ENCODE measurements at regions not wholly inside any gene's neighbourhood (a gene's known extent, or its start where the extent isn't known, plus 50 kb on each side); places are given as distances from the start of the nearest gene placed in this dataset.

DNA sequence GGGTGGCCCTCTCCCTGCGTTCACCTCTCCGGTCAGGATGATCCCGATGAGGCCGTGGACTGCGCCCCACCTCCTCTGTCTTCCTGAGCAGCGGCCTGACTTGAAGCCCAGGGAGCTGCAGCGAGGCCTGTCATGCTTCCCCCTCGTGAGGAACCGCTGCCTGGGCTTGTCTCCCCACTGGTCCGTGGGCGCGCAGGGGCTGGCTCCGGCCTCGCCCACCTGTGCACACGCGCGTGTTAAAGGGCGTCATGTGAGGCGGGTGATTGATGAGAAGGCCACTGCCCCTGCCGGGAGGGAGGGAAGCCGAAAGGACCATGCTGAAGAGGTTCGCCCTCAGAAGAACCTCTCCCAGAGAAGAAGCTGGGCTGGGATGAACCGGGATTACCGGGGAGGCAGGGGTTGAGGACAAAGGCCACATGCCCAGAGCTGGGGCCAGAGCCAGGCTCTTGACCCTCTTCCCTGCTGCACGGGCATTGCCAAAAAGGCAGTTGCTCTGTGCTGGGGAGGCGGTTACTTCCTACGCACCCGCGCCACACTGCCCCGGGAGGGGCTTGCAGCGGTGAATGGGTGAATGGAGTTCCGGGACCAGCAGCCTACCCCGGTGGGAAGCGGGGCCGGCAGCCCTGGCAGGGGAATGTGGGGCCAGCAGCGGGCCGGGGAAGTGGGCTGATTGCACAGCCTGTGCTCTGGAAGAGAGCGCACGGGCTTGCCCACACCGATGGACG lies 85.9 kb upstream of the GSE1 start (continued):
- TF ChIP-seq, protein P1, sequence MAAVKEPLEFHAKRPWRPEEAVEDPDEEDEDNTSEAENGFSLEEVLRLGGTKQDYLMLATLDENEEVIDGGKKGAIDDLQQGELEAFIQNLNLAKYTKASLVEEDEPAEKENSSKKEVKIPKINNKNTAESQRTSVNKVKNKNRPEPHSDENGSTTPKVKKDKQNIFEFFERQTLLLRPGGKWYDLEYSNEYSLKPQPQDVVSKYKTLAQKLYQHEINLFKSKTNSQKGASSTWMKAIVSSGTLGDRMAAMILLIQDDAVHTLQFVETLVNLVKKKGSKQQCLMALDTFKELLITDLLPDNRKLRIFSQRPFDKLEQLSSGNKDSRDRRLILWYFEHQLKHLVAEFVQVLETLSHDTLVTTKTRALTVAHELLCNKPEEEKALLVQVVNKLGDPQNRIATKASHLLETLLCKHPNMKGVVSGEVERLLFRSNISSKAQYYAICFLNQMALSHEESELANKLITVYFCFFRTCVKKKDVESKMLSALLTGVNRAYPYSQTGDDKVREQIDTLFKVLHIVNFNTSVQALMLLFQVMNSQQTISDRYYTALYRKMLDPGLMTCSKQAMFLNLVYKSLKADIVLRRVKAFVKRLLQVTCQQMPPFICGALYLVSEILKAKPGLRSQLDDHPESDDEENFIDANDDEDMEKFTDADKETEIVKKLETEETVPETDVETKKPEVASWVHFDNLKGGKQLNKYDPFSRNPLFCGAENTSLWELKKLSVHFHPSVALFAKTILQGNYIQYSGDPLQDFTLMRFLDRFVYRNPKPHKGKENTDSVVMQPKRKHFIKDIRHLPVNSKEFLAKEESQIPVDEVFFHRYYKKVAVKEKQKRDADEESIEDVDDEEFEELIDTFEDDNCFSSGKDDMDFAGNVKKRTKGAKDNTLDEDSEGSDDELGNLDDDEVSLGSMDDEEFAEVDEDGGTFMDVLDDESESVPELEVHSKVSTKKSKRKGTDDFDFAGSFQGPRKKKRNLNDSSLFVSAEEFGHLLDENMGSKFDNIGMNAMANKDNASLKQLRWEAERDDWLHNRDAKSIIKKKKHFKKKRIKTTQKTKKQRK (IDR thresholded peaks at IDR 0.05; ENCODE audit: low read length), result no peak
- TF ChIP-seq ZNF589 (CRISPR knock-in tag; conservative IDR thresholded peaks at IDR 0.05), result no peak
- TF ChIP-seq, protein P2, sequence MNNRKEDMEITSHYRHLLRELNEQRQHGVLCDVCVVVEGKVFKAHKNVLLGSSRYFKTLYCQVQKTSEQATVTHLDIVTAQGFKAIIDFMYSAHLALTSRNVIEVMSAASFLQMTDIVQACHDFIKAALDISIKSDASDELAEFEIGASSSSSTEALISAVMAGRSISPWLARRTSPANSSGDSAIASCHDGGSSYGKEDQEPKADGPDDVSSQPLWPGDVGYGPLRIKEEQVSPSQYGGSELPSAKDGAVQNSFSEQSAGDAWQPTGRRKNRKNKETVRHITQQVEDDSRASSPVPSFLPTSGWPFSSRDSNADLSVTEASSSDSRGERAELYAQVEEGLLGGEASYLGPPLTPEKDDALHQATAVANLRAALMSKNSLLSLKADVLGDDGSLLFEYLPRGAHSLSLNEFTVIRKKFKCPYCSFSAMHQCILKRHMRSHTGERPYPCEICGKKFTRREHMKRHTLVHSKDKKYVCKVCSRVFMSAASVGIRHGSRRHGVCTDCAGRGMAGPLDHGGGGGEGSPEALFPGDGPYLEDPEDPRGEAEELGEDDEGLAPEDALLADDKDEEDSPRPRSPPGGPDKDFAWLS (CRISPR knock-in tag; IDR thresholded peaks at IDR 0.05; ENCODE audit: borderline replicate concordance), result 0 out of 2 replicates have a peak, but pooled peaks have one; percentile 24
- TF ChIP-seq E2F2 (CRISPR knock-in tag; IDR thresholded peaks at IDR 0.05; ENCODE audit: borderline replicate concordance), result no peak
- TF ChIP-seq ZFP37 (CRISPR knock-in tag; IDR thresholded peaks at IDR 0.05; ENCODE audit: borderline replicate concordance), result no peak
- no peak for TF ChIP-seq ZNF446 (CRISPR knock-in tag; IDR thresholded peaks at IDR 0.05)
- TF ChIP-seq SRSF1 (optimal IDR thresholded peaks at IDR 0.05; ENCODE audit: low read depth, low read length), result no peak
- peak; percentile 35; the same call in 1 of the 2 replicates for TF ChIP-seq BORCS8-MEF2B (CRISPR knock-in tag; IDR thresholded peaks at IDR 0.05)
- no peak for TF ChIP-seq ZFYVE20 (CRISPR knock-in tag; IDR thresholded peaks at IDR 0.05; ENCODE audit: borderline replicate concordance, low read depth)
- TF ChIP-seq IKZF4 (CRISPR knock-in tag; IDR thresholded peaks at IDR 0.05; ENCODE audit: borderline replicate concordance, low read depth, not compliant biosample characterization), result no peak
- TF ChIP-seq ARNTL (CRISPR knock-in tag; IDR thresholded peaks at IDR 0.05), result no peak
- 0 out of 2 replicates have a peak, but pooled peaks have one; percentile 8 for TF ChIP-seq MXD3 (CRISPR knock-in tag; IDR thresholded peaks at IDR 0.05)
- TF ChIP-seq ZNF33B (CRISPR knock-in tag; IDR thresholded peaks at IDR 0.05), result no peak
- TF ChIP-seq NFE2L1 (CRISPR knock-in tag; IDR thresholded peaks at IDR 0.05; ENCODE audit: borderline replicate concordance), result no peak
- TF ChIP-seq, protein P3, sequence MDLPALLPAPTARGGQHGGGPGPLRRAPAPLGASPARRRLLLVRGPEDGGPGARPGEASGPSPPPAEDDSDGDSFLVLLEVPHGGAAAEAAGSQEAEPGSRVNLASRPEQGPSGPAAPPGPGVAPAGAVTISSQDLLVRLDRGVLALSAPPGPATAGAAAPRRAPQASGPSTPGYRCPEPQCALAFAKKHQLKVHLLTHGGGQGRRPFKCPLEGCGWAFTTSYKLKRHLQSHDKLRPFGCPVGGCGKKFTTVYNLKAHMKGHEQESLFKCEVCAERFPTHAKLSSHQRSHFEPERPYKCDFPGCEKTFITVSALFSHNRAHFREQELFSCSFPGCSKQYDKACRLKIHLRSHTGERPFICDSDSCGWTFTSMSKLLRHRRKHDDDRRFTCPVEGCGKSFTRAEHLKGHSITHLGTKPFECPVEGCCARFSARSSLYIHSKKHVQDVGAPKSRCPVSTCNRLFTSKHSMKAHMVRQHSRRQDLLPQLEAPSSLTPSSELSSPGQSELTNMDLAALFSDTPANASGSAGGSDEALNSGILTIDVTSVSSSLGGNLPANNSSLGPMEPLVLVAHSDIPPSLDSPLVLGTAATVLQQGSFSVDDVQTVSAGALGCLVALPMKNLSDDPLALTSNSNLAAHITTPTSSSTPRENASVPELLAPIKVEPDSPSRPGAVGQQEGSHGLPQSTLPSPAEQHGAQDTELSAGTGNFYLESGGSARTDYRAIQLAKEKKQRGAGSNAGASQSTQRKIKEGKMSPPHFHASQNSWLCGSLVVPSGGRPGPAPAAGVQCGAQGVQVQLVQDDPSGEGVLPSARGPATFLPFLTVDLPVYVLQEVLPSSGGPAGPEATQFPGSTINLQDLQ (CRISPR knock-in tag; IDR thresholded peaks at IDR 0.05), result no peak
- TF ChIP-seq HNRNPLL (IDR thresholded peaks at IDR 0.05; ENCODE audit: low read depth, low read length, poor library complexity, severe bottlenecking), result peak; percentile 16
- no peak for TF ChIP-seq ISL2 (CRISPR knock-in tag; IDR thresholded peaks at IDR 0.05)
- TF ChIP-seq KAT7 (CRISPR knock-in tag; IDR thresholded peaks at IDR 0.05; ENCODE audit: borderline replicate concordance), result no peak
- TF ChIP-seq ZNF543 (CRISPR knock-in tag; IDR thresholded peaks at IDR 0.05), result no peak
- TF ChIP-seq ZMYM2 (CRISPR knock-in tag; IDR thresholded peaks at IDR 0.05), result no peak
